ENCODE measurements at regions not wholly inside any gene's neighbourhood (a gene's known extent, or its start where the extent isn't known, plus 50 kb on each side); places are given as distances from the start of the nearest gene placed in this dataset.

GRCh38 chrX:11953615-11954014 lies 184.7 kb upstream of the FRMPD4 start:
- no peak for DNase-seq

GRCh38 chrX:11954176-11954575 lies 184.1 kb upstream of the FRMPD4 start:
- DNase-seq = no peak

- DNase-seq = no peak
Measured at GRCh38 chrX:11960031-11960430, 178.2 kb upstream of the FRMPD4 start.

GRCh38 chrX:11965436-11965835 lies 172.8 kb upstream of the FRMPD4 start:
- no peak for DNase-seq

GRCh38 chrX:11967986-11968869 lies 170.0 kb upstream of the FRMPD4 start:
- no peak for DNase-seq

GRCh38 chrX:11968991-11969390 lies 169.3 kb upstream of the FRMPD4 start:
- no peak for DNase-seq

- no peak for DNase-seq
Measured at GRCh38 chrX:11970578-11971359, 167.5 kb upstream of the FRMPD4 start.

- DNase-seq = no peak
Measured at GRCh38 chrX:11976663-11977062, 161.6 kb upstream of the FRMPD4 start.

GRCh38 chrX:11992271-11992670 lies 146.0 kb upstream of the FRMPD4 start:
- DNase-seq = no peak

GRCh38 chrX:11995146-11995545 lies 143.1 kb upstream of the FRMPD4 start:
- no peak for DNase-seq

GRCh38 chrX:11996810-11997209 lies 141.5 kb upstream of the FRMPD4 start:
- no peak for DNase-seq

GRCh38 chrX:11998944-11999343 lies 139.3 kb upstream of the FRMPD4 start:
- DNase-seq = no peak

GRCh38 chrX:12002876-12003275 lies 135.4 kb upstream of the FRMPD4 start:
- DNase-seq = no peak

GRCh38 chrX:12007881-12008280 lies 130.4 kb upstream of the FRMPD4 start:
- no peak for DNase-seq

GRCh38 chrX:12010436-12010835 lies 127.8 kb upstream of the FRMPD4 start:
- DNase-seq = no peak

GRCh38 chrX:12011075-12011474 lies 127.2 kb upstream of the FRMPD4 start:
- no peak for DNase-seq

- no peak for DNase-seq
Measured at GRCh38 chrX:12013211-12013618, 125.1 kb upstream of the FRMPD4 start.

GRCh38 chrX:12021698-12022097 lies 116.6 kb upstream of the FRMPD4 start:
- DNase-seq = no peak

GRCh38 chrX:12026481-12026880 lies 111.8 kb upstream of the FRMPD4 start:
- DNase-seq = no peak

GRCh38 chrX:12032082-12032481 lies 106.2 kb upstream of the FRMPD4 start:
- DNase-seq = no peak

GRCh38 chrX:12034741-12035140 lies 103.5 kb upstream of the FRMPD4 start:
- no peak for DNase-seq

- DNase-seq = no peak
Measured at GRCh38 chrX:12042615-12043014, 95.7 kb upstream of the FRMPD4 start.

GRCh38 chrX:12052109-12052508 lies 86.2 kb upstream of the FRMPD4 start:
- DNase-seq = no peak

GRCh38 chrX:12058087-12058486 lies 80.2 kb upstream of the FRMPD4 start:
- no peak for DNase-seq
